DOHH2 (cell line): ENCODE measurements at regions not wholly inside any gene's neighbourhood (a gene's known extent, or its start where the extent isn't known, plus 50 kb on each side); places are given as distances from the start of the nearest gene placed in this dataset.

ENCODE experiments used
- EZH2phosphoT487 ChIP-seq: fragments of 200-600 bp; sonication (generic); IDR thresholded peaks from 2 replicates; pipeline ENCODE4 v1.6.1; 2017; ENCODE audit warnings: borderline replicate concordance, mild to moderate bottlenecking, antibody characterized with exemption, low read length, moderate library complexity, mixed read lengths
- TF ChIP-seq, protein P1 (sequence below): fragments of 200-600 bp; sonication (generic); IDR thresholded peaks from one replicate; pipeline ENCODE4 v1.5.1; 2014; ENCODE audit warnings: antibody characterized with exemption, mild to moderate bottlenecking, low read depth, low read length; ENCODE audit not compliant: poor library complexity, severe bottlenecking

- TF ChIP-seq, protein P1, sequence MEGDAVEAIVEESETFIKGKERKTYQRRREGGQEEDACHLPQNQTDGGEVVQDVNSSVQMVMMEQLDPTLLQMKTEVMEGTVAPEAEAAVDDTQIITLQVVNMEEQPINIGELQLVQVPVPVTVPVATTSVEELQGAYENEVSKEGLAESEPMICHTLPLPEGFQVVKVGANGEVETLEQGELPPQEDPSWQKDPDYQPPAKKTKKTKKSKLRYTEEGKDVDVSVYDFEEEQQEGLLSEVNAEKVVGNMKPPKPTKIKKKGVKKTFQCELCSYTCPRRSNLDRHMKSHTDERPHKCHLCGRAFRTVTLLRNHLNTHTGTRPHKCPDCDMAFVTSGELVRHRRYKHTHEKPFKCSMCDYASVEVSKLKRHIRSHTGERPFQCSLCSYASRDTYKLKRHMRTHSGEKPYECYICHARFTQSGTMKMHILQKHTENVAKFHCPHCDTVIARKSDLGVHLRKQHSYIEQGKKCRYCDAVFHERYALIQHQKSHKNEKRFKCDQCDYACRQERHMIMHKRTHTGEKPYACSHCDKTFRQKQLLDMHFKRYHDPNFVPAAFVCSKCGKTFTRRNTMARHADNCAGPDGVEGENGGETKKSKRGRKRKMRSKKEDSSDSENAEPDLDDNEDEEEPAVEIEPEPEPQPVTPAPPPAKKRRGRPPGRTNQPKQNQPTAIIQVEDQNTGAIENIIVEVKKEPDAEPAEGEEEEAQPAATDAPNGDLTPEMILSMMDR, result no peak
- no peak for TF ChIP-seq EZH2phosphoT487
These were observed 748.8 kb downstream of the XPNPEP1 start for GRCh38 chr10:109174526-109174925.
